Spleen (tissue), 7 donors: ENCODE measurements at regions not wholly inside any gene's neighbourhood (a gene's known extent, or its start where the extent isn't known, plus 50 kb on each side); places are given as distances from the start of the nearest gene placed in this dataset.

Experiments used
- POLR2A ChIP-seq, 3 donors: fragments of 450-650 bp; IDR thresholded peaks; one replicate each; pipeline ENCODE4 v1.5.1; 2017; ENCODE audit warnings: antibody characterized with exemption in 3 of 3, mild to moderate bottlenecking in 1 of 3
- POLR2AphosphoS5 ChIP-seq, 3 donors: sonication (generic); formaldehyde crosslinking; IDR thresholded peaks; one replicate each; pipeline ENCODE4 v1.5.1; 2017; ENCODE audit warnings: antibody characterized with exemption in 3 of 3
- TF ChIP-seq, protein P1 (sequence below), 11 experiments: fragments of 200-600 bp in 7 of 11; fragments of 450-650 bp in 4 of 11; sonication (generic) in 4 of 11; IDR thresholded peaks in 8 of 11; conservative IDR thresholded peaks in 3 of 11; 1 replicate in 7 of 11; 2 replicates in 4 of 11; pipeline versions ENCODE4 v1.4.0 to v1.8.0; 2016 to 2021; ENCODE audit warnings: antibody characterized with exemption in 11 of 11, inconsistent platforms in 4 of 11, mild to moderate bottlenecking in 1 of 11
- donor health status: DM: no; HTN: no; CAD: no; lungs with moderate emphysema.
- donor health status: DM: no; HTN: no; CAD: no.
- donor health status: DM: no; HTN: no; CAD: no.

DNA sequence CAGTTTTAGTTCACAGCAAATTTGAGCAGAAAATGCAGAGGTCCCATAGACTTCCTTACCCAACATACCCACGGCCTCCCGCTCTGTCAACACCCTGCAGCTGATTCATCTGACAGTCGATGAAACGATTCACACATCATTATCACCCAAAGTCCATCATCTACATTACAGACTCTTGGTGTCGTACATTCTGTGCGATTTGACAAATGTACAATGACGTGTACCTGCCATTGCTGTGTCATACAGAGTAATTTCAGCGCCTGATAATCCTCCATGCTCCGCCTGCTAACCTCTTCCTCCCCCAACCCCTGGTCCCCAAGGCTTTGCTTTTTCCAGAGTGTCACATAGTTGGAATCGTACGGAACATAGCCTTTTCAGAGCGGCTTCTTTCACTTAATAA, 94.7 kb upstream of the SLC25A33 start:
- no peak for TF ChIP-seq POLR2AphosphoS5 (IDR thresholded peaks at IDR 0.05)
- TF ChIP-seq, protein P1, sequence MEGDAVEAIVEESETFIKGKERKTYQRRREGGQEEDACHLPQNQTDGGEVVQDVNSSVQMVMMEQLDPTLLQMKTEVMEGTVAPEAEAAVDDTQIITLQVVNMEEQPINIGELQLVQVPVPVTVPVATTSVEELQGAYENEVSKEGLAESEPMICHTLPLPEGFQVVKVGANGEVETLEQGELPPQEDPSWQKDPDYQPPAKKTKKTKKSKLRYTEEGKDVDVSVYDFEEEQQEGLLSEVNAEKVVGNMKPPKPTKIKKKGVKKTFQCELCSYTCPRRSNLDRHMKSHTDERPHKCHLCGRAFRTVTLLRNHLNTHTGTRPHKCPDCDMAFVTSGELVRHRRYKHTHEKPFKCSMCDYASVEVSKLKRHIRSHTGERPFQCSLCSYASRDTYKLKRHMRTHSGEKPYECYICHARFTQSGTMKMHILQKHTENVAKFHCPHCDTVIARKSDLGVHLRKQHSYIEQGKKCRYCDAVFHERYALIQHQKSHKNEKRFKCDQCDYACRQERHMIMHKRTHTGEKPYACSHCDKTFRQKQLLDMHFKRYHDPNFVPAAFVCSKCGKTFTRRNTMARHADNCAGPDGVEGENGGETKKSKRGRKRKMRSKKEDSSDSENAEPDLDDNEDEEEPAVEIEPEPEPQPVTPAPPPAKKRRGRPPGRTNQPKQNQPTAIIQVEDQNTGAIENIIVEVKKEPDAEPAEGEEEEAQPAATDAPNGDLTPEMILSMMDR (IDR thresholded peaks at IDR 0.05 in 8 of 11, conservative IDR thresholded peaks at IDR 0.05 in 3 of 11): no peak
- TF ChIP-seq POLR2A (IDR thresholded peaks at IDR 0.05): no peak
